ENCODE measurements at regions not wholly inside any gene's neighbourhood (a gene's known extent, or its start where the extent isn't known, plus 50 kb on each side); places are given as distances from the start of the nearest gene placed in this dataset.

DNA sequence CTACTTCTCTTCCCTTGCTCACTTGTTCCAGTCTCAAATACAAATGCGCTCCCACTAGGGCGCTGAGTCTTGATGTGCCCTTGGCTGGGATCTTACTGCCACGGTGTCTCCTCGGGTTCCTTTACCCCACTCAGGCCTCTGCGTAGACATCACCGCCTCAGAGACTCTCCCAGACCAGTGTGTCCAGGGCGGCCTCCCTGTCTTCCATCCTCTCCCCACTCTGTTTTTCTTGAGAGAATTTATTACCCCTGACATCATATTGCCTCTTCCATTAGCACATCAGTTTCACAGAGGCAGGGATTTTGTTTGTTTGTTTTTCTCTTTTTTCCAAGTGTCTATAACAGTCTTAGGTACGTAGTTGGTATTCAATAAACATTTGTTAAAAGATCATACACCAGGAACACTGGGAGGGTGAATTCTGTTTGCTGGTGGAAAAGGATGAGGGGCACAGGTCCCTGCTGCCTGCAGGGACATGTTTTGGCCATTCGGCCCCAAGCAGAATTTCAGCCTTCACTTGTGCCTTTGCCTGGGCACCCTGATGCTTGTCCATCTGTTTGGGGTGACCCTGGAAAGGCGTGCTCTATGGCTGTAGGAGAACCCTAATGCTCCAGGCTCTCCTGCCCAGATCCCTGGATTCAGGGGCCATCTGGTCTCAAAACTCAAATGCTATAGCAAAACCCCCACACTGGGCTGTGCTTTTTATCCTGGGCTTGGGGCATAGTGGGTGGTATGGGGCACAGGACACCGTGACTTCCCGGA, 55.0 kb downstream of the RPL37A start:
- DNase-seq (ENCODE audit: low read depth): no peak
- TF ChIP-seq, protein P1, sequence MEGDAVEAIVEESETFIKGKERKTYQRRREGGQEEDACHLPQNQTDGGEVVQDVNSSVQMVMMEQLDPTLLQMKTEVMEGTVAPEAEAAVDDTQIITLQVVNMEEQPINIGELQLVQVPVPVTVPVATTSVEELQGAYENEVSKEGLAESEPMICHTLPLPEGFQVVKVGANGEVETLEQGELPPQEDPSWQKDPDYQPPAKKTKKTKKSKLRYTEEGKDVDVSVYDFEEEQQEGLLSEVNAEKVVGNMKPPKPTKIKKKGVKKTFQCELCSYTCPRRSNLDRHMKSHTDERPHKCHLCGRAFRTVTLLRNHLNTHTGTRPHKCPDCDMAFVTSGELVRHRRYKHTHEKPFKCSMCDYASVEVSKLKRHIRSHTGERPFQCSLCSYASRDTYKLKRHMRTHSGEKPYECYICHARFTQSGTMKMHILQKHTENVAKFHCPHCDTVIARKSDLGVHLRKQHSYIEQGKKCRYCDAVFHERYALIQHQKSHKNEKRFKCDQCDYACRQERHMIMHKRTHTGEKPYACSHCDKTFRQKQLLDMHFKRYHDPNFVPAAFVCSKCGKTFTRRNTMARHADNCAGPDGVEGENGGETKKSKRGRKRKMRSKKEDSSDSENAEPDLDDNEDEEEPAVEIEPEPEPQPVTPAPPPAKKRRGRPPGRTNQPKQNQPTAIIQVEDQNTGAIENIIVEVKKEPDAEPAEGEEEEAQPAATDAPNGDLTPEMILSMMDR (IDR thresholded peaks at IDR 0.05; ENCODE audit: low read length, missing control alignments): no peak
- no peak overlapping the region for H3K4me3 ChIP-seq (replicated peaks; ENCODE audit: low read depth, low read length)

DNA sequence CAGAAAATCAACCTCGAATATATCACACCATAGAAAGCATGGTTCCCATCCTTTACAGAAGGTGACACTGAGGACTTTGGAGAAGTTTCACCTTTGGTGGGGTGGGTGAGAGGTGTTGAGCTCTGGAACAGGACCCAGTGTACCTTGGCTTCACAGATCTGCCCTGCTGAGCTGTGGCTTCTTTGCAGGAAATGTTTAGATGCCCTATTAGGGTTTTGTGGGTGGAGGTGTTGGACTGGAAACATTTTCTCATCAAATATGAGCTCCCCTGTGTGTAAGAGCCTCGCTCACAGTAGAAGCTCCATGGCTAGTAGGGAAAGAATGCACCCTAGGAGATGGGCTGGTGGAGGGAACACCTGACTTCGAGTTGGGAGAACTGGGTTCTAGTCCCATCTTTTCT, 55.6 kb downstream of the RPL37A start:
- no peak overlapping the region for H3K4me3 ChIP-seq (replicated peaks; ENCODE audit: low read depth, low read length)
- no peak for DNase-seq (ENCODE audit: low read depth)
- TF ChIP-seq, protein P1 (IDR thresholded peaks at IDR 0.05; ENCODE audit: low read length, missing control alignments): no peak

DNA sequence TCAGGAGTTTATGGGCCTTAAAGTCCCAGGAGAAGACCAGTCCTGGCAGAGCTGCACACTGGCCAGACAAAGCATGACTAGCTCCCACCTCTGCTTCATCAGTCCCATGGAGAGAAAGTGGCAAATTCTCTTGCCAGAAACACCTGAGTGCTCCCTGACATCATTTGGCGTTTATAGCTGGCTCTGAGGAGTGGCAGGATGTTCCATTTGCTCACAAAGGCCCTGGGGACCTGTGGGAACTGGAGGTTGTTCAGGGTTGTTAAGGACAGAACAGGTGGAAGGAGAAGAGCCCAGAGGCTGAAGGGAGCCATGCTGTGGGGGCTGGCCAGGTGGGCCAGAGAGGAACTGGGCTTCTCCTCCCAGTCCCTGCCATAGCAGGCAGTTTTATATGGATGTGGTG, 56.1 kb downstream of the RPL37A start:
- DNase-seq (ENCODE audit: low read depth): no peak
- no peak overlapping the region for H3K4me3 ChIP-seq (replicated peaks; ENCODE audit: low read depth, low read length)
- TF ChIP-seq, protein P1 (IDR thresholded peaks at IDR 0.05; ENCODE audit: low read length, missing control alignments): no peak

DNA sequence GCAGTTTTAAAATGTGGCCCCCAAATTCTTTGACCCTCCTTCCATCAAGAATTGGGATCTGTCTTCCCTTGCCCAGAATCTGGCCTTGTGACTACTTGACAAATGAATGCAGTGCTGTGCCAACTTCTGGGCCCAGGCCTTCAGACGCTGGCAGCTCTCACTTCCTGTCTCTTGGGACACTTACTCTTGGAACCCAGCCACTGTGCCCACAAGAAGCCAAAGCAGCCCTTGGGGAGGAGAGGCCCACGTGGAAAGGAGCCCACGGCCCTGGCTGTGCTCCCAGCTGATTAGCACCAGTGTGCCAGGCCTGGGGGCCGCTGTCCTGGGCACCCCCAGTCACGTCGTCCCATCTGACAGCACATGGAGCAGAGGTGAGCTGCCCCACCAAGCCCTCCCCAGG, 56.6 kb downstream of the RPL37A start:
- TF ChIP-seq, protein P1 (IDR thresholded peaks at IDR 0.05; ENCODE audit: low read length, missing control alignments): no peak
- H3K4me3 ChIP-seq (replicated peaks; ENCODE audit: low read depth, low read length): no peak overlapping the region
- peak; percentile 61 for DNase-seq (ENCODE audit: low read depth)

GRCh38 chr2:216556202-216556601, 57.6 kb downstream of the RPL37A start:
- TF ChIP-seq, protein P1 (IDR thresholded peaks at IDR 0.05; ENCODE audit: low read length, missing control alignments): no peak
- no peak for DNase-seq (ENCODE audit: low read depth)
- no peak overlapping the region for H3K4me3 ChIP-seq (replicated peaks; ENCODE audit: low read depth, low read length)

- no peak overlapping the region for H3K4me3 ChIP-seq (replicated peaks; ENCODE audit: low read depth, low read length)
- TF ChIP-seq, protein P1 (IDR thresholded peaks at IDR 0.05; ENCODE audit: low read length, missing control alignments): no peak
- DNase-seq (ENCODE audit: low read depth): no peak
Observed at GRCh38 chr2:216557413-216557812, 58.8 kb downstream of the RPL37A start.

DNA sequence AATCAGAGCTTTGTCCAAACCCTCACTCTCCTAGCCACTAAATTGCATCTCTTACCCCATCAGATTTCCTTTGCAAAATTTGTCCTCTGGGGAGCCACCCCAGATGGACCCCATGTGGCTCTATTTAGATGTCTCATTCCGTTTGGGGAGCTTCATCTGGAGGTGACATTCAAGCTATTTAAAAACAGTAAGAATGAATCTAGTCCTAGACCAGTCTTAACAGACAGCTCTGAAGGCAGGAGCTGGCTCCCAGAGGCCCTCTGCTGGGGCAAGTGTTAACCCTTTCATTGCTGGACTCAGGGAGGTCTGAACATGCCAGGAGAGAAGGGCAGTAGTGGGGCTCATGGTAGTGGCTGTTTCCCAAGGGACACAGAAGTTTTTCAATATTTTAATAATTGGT, 59.2 kb downstream of the RPL37A start:
- DNase-seq (ENCODE audit: low read depth): no peak
- TF ChIP-seq, protein P1 (IDR thresholded peaks at IDR 0.05; ENCODE audit: low read length, missing control alignments): no peak
- no peak overlapping the region for H3K4me3 ChIP-seq (replicated peaks; ENCODE audit: low read depth, low read length)

Measured in fibroblast of pulmonary artery (primary cell).